HG03060 (cell line): ENCODE measurements at regions not wholly inside any gene's neighbourhood (a gene's known extent, or its start where the extent isn't known, plus 50 kb on each side); places are given as distances from the start of the nearest gene placed in this dataset.
"Not testable (repeated sequence)": the region's sequence is repeated elsewhere in the genome, so short reads cannot be mapped to it uniquely, and the experiment has no call there.

Experiments used
- ATAC-seq: cut with Tn5 transposase; IDR thresholded peaks from one replicate; pipeline ENCODE4 v1.9.1; 2021; ENCODE audit warnings: low read depth, moderate number of reproducible peaks; ENCODE audit not compliant: unreplicated experiment

GRCh38 chr15:59835776-59836175, 146.7 kb upstream of the BNIP2 start:
- ATAC-seq = no peak

- ATAC-seq = no peak
Observed at GRCh38 chr15:59834528-59834927, 145.4 kb upstream of the BNIP2 start.

GRCh38 chr15:59833366-59833765, 144.2 kb upstream of the BNIP2 start:
- ATAC-seq = no peak

GRCh38 chr15:59830873-59831272, 141.8 kb upstream of the BNIP2 start:
- no peak for ATAC-seq

- ATAC-seq = no peak
Observed at GRCh38 chr15:59830098-59830497, 141.0 kb upstream of the BNIP2 start.

GRCh38 chr15:59828861-59829260, 139.7 kb upstream of the BNIP2 start:
- no peak for ATAC-seq

GRCh38 chr15:59828263-59828662, 139.1 kb upstream of the BNIP2 start:
- ATAC-seq = no peak

GRCh38 chr15:59825901-59826300, 136.8 kb upstream of the BNIP2 start:
- no peak for ATAC-seq

- ATAC-seq = no peak
Observed at GRCh38 chr15:59821286-59821685, 132.2 kb upstream of the BNIP2 start.

GRCh38 chr15:59819092-59819491, 130.0 kb upstream of the BNIP2 start:
- no peak for ATAC-seq

- no peak for ATAC-seq
Observed at GRCh38 chr15:59818336-59818735, 129.2 kb upstream of the BNIP2 start.

- ATAC-seq = no peak
Observed at GRCh38 chr15:59817834-59818233, 128.7 kb upstream of the BNIP2 start.

GRCh38 chr15:59817053-59817452, 127.9 kb upstream of the BNIP2 start:
- no peak for ATAC-seq

GRCh38 chr15:59814409-59814808, 125.3 kb upstream of the BNIP2 start:
- ATAC-seq = no peak

GRCh38 chr15:59812889-59813288, 123.8 kb upstream of the BNIP2 start:
- no peak for ATAC-seq

GRCh38 chr15:59812250-59812870, 123.2 kb upstream of the BNIP2 start:
- no peak for ATAC-seq

GRCh38 chr15:59803293-59803966, 114.3 kb upstream of the BNIP2 start:
- ATAC-seq = not testable (repeated sequence)

GRCh38 chr15:59801649-59802048, 112.5 kb upstream of the BNIP2 start:
- ATAC-seq = no peak

- no peak for ATAC-seq
Observed at GRCh38 chr15:59798605-59798917, 109.4 kb upstream of the BNIP2 start.

- no peak for ATAC-seq
Observed at GRCh38 chr15:59797756-59798604, 108.9 kb upstream of the BNIP2 start.

GRCh38 chr15:59794229-59794886, 105.2 kb upstream of the BNIP2 start:
- no peak for ATAC-seq
